Glomerular visceral epithelial cell (primary cell): ENCODE measurements at regions not wholly inside any gene's neighbourhood (a gene's known extent, or its start where the extent isn't known, plus 50 kb on each side); places are given as distances from the start of the nearest gene placed in this dataset.
A peak's percentile ranks its signal among the peaks of the same experiment; 100 is the strongest.
"Not testable (repeated sequence)": the region's sequence is repeated elsewhere in the genome, so short reads cannot be mapped to it uniquely, and the experiment has no call there.

Source experiments
- DNase-seq: peaks from one replicate; pipeline ENCODE4 v3.0.0-alpha.2; 2016; ENCODE audit errors: extremely low spot score

DNA sequence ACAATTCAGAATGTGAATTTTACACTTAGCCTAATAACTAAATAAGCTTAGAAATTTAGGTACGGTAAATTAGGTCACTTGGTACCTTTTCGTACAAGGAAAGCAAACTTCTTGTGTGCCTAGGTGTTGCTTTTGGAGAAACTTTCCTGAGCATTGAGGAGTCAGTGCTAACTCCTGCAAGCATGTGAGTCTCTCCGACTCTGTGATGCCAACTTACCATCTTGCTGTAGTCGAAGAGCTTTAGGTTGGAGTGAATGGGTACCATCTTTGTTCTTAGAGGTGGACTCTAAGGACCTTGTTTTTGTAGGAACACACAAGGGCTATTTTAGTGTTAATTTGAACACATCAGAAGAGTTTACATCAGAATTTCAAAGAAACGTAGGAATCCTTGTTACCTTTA is 688.9 kb downstream of the USP25 start:
- no peak for DNase-seq

GRCh38 chr21:16419188-16419921 is 689.6 kb downstream of the USP25 start:
- no peak for DNase-seq

DNA sequence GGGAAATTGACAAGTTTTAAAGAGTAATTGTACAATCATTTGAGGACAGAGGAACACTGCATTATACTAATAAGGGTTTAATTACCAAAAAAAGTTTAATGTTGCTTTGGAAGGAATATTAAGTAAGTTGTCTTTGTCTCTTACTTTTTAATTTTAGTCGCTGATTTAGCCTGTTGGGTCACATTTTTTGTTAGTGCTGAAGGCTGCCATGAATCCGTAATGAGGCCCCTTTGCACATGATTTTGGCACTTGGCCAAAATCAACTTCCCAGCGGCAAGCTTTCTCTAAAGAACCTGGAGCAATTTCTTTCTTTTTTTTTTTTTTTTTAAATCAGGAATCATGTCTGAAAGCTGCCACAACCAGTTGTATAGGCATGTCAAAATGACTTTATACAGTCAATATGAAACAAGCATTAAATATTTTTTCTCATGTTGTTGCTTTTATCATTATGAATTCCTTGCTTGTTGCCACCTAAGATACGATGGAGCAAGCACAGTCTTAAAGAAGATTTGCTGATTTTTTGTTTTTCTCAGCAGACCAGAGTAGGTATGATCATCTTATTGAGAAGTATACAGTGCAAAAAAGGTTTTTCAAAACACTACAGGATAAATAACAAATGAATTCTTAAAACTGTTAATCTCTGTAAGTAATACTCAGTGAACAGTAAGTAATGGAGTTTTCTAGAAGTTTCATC is 690.4 kb downstream of the USP25 start:
- peak; percentile 54 for DNase-seq

- DNase-seq = no peak
Observed at GRCh38 chr21:16421007-16421406, 691.2 kb downstream of the USP25 start.

- no peak for DNase-seq
Observed at GRCh38 chr21:16421965-16422364, 692.2 kb downstream of the USP25 start.

DNA sequence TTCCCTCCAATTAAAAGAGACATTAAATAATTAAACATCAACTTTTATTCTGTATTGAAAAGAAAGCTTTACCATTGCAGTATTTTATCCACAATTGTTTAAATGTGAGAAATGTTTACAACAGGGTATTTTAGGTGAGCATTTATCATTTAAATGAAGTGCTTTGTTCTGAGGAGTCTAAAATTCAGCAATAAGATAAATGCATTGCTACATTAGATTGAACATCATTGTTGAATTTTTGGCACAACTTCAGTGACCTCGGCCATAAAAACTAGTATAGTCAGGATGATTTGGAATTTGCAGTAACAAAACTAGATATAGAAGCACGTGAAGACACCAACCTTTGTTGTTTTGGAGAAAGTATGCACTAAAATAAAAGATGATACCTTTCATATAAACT is 692.9 kb downstream of the USP25 start:
- DNase-seq = no peak

- no peak for DNase-seq
Observed at GRCh38 chr21:16423921-16424320, 694.1 kb downstream of the USP25 start.

DNA sequence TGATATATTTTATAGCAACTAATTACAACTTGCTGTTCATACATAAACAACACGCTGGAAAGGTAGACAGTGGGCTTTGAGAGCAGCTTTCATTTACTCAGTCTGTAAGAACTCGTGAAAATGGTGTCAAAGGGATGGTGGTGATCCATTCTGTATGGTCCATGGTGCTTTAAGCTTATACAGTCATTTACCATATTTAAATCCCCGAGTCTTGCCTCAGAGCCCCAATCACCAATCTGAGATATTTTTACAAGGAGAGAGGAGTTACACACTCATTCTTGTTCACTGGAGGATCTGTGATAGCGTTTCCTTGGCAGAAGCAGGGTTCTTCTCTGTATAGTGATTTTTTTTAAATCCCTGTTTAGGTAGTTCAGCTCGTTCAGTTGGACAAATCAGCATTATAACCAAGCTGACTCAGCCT is 694.6 kb downstream of the USP25 start:
- no peak for DNase-seq

GRCh38 chr21:16425376-16425775 is 695.6 kb downstream of the USP25 start:
- DNase-seq = no peak

DNA sequence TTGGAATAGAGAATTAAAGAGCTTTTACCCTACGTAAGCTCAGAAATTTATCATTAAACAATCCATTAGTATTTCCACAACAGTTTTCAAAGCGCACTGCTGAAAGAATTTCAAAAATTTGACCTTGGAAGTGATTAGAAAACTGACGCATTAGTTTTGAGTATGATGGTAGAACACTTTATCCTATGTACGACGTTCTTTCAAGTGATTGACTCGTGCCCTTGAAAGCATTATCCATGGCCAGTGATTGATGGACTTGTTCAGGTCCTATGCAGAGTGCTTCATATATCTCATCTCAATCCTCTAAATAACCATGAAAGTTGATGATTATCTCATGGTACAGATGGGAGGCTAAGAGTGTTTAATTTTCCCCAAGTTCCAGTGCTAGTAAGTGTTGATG is 697.2 kb downstream of the USP25 start:
- DNase-seq = no peak

DNA sequence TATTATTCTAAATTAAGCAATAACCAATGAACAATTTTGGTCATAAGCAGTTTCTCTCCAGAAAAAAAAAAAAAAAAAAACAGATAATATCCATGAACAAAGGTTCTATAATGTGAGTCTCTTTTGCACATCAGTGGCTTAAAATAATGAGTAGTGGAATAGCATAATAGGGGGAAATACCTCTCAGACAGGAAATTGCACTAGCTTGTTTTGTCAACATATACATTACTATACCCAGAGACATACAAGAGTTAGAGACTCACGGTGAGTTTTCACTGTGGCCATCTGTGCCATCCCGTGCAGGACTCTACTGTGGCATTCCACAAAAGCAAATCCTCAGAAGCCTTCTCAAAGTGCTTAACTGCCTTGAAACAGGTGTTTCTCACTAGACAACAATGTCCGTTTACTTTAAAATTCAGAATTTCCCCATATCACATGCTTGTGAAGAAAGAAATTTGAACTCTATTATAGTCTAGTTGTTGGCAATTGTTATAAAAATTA is 697.9 kb downstream of the USP25 start:
- no peak for DNase-seq

DNA sequence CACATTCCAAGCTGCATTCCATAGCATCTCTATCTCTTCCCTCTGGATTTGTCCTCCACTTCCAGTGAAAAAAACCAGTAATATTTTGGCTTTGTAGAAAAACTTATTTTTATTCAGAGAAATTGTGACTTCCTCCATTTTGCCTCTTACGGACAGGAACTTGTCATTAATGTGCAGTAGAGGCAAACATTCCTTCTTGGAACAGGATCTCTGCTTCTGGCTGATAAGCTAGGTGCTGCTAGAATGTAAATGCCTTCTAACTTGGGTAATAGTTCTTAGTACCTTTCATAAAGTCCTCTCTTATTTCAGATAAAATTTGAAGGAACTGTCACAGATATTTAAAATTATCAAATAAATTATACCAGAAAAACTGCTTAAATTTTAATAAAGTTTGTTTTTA is 707.8 kb downstream of the USP25 start:
- DNase-seq = no peak

DNA sequence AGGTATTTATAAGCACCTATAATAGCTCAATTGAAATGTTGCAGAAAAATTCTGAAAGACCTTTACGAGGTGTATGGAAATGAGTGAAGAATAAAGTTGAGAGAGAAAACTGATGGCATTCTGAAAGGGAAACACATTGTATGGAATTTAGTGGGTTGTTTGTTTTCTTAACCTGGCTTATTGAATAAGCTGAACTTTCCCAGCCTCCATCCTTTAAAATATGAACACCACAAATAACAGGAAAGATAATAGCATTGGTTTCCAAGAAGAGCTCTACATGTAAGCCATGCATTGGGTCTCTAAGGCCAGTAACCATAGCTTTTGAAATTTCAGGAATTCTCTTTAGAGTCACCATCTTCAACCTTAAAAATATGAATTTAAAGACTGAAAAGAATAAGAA is 709.0 kb downstream of the USP25 start:
- no peak for DNase-seq

GRCh38 chr21:16441789-16442188 is 712.0 kb downstream of the USP25 start:
- no peak for DNase-seq

DNA sequence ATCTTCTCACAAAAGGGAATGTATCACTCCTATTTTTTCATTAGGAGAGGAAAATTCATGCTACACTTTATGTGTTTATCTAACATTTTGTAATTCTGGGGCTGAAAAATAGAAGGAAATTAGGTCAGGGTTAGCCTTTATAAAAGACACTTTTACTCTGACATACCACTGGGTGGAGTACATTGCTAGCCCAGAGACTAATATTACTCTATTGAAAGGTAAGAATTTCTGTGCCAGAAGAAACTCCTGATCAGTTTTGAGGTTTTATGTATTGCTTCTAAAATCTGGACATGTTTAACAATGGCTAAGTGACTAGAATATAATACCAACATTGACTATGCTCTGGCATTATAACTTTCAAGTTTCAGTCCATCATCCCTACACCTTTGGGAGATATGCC is 724.6 kb downstream of the USP25 start:
- peak; percentile 9 for DNase-seq

- no peak for DNase-seq
Observed at GRCh38 chr21:16455526-16455925, 725.7 kb downstream of the USP25 start.

DNA sequence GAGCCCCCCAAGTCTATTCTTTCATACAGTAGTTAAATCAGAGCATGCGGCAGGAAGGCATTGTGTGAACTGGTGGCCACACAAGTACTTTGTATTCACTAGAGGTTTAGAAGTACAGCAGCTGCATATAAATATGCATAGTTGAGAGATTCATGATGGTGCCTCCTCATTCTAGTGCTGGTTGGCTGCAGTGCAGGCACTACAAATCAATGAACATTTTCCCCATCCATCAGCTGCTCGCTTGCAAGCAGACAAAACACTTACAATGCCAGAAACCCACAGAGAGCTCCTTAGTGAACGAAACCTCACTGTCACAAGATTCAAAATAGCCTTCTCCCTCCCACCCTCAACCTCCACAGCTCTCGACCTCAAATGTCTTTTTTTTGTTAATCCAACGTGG is 726.2 kb downstream of the USP25 start:
- DNase-seq = no peak

DNA sequence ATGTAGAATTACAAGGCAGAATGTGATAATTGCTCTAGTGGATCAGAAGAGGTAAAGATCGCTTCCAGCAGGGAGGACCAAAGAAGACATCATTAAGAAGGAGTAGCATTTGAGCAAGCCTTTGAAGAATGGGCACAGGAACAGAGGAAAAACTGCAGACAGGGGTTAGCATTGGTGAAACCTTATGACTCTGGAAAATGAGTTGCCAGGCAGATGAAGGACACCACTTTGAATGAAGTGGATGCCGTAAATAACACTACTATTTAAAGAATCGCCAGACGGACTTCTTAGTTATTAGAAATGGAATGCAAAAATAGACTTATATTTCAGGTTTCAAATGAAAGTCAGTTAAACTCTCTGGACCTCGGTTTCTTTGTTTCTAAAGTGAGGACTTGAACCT is 727.7 kb downstream of the USP25 start:
- no peak for DNase-seq

DNA sequence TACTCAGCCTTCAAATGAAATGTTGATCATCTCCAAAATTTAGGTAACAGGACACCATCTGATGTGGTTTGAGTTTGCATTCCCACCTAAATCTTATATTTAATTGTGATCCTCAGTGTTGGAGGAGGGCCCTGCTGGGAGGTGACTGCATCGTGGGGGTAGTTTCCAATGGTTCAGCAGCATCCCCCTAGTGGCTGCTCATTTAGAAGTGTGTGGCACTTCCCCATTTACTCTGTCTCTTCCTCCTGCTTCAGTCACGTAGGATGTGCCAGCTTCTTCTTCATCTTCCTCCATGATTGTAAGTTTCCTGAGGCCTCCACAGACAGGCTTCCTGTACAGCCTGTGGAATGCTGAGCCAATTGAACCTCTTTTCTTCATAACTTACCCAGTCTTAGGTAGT is 731.2 kb downstream of the USP25 start:
- no peak for DNase-seq

DNA sequence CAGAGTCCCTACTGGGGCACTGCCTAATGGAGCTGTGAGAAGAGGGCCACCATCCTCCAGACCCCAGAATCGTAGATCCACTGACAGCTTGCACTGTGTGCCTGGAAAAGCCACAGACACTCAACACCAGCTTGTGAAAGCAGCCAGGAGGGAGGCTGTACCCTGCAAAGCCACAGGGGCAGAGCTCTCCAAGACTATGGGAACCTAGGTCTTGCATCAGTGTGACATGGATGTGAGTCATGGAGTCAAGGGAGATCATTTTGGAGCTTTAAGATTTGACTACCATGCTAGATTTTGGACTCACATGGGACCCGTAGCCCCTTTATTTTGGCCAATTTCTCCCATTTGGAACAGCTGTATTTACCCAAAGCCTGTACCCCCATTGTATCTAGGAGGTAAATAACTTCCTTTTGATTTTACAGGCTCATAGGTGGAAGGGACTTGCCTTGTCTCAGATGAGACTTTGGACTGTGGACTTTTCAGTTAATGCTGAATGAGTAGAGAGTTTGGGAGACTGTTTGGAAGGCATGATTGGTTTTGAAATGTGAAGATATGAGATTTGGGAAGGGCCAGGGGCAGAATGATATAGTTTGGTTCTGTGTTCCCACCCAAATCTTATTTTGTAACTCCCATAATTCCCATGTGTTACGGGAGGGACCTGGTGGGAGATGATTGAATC is 734.6 kb downstream of the USP25 start:
- not testable (repeated sequence) for DNase-seq

- DNase-seq = no peak
Observed at GRCh38 chr21:16468184-16468583, 738.4 kb downstream of the USP25 start.

GRCh38 chr21:16473988-16474387 is 744.2 kb downstream of the USP25 start:
- no peak for DNase-seq
